ENCODE measurements at regions not wholly inside any gene's neighbourhood (a gene's known extent, or its start where the extent isn't known, plus 50 kb on each side); places are given as distances from the start of the nearest gene placed in this dataset.
"Not testable (repeated sequence)": the region's sequence is repeated elsewhere in the genome, so short reads cannot be mapped to it uniquely, and the experiment has no call there.

DNA sequence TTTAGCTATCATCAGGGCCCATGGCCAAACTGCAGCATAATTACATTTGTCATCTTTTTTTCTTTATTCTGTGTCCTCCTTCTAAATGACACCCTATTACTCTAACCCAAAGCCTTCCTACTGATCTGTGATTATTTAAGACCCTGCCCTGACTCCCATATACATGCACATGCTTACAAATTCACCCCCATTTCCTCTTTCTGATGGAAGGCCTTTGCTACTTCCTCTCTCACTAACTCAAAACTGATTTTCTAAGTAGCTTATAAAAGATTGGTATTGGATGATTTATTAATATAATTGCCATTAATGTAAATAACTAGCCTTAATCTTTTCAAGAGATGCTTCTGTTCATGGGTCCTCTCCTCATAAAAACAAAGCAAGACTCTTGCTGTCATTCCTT lies 179.2 kb downstream of the EDEM1 start:
- no peak for TF ChIP-seq EZH2phosphoT487 (conservative IDR thresholded peaks at IDR 0.05; ENCODE audit: low read length)
- TF ChIP-seq, protein P1, sequence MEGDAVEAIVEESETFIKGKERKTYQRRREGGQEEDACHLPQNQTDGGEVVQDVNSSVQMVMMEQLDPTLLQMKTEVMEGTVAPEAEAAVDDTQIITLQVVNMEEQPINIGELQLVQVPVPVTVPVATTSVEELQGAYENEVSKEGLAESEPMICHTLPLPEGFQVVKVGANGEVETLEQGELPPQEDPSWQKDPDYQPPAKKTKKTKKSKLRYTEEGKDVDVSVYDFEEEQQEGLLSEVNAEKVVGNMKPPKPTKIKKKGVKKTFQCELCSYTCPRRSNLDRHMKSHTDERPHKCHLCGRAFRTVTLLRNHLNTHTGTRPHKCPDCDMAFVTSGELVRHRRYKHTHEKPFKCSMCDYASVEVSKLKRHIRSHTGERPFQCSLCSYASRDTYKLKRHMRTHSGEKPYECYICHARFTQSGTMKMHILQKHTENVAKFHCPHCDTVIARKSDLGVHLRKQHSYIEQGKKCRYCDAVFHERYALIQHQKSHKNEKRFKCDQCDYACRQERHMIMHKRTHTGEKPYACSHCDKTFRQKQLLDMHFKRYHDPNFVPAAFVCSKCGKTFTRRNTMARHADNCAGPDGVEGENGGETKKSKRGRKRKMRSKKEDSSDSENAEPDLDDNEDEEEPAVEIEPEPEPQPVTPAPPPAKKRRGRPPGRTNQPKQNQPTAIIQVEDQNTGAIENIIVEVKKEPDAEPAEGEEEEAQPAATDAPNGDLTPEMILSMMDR (IDR thresholded peaks at IDR 0.05; ENCODE audit: insufficient read depth, low read length, poor library complexity, severe bottlenecking): no peak
- Histone ChIP-seq H3K79me2 (ENCODE audit: insufficient read depth, low read length) (no peaks in the 10 kb centered on the region), H3K27ac (ENCODE audit: low read depth, low read length) (no peak overlapping the region), H3K27me3 (ENCODE audit: low read length) (no peaks in the 10 kb centered on the region), H3K9me3 (ENCODE audit: insufficient read depth, low read length) (no peaks in the 10 kb centered on the region), H3K36me3 (ENCODE audit: low read length) (no peaks in the 10 kb centered on the region), H3F3A (ENCODE audit: insufficient read depth) (no peaks in the 10 kb centered on the region), H3K4me3 (ENCODE audit: insufficient read depth, low read length, poor library complexity, severe bottlenecking) (no peak overlapping the region), H3K9ac (ENCODE audit: low read length) (no peak overlapping the region), H3K4me2 (ENCODE audit: low read depth, low read length, poor library complexity, severe bottlenecking) (no peak overlapping the region), H4K20me1 (ENCODE audit: low read depth, low read length) (no peaks in the 10 kb centered on the region), H3K9me2 (replicated peaks; ENCODE audit: insufficient read depth, low read length) (no peaks in the 10 kb centered on the region), H2AFZ (ENCODE audit: low read depth, low read length, severe bottlenecking) (no peak overlapping the region)

- H3K27ac ChIP-seq (ENCODE audit: low read depth, low read length); H3K9ac ChIP-seq (ENCODE audit: low read length); H3K36me3 ChIP-seq (ENCODE audit: low read length); H4K20me1 ChIP-seq (ENCODE audit: low read depth, low read length); H3K27me3 ChIP-seq (ENCODE audit: low read length); H3K79me2 ChIP-seq (ENCODE audit: insufficient read depth, low read length); H3F3A ChIP-seq (ENCODE audit: insufficient read depth); H3K4me3 ChIP-seq (ENCODE audit: insufficient read depth, low read length, poor library complexity, severe bottlenecking); H2AFZ ChIP-seq (ENCODE audit: low read depth, low read length, severe bottlenecking); H3K4me2 ChIP-seq (ENCODE audit: low read depth, low read length, poor library complexity, severe bottlenecking); H3K9me3 ChIP-seq (ENCODE audit: insufficient read depth, low read length); H3K9me2 ChIP-seq (replicated peaks; ENCODE audit: insufficient read depth, low read length): not testable (repeated sequence)
Measured at GRCh38 chr3:5371555-5371954, 184.0 kb downstream of the EDEM1 start.

DNA sequence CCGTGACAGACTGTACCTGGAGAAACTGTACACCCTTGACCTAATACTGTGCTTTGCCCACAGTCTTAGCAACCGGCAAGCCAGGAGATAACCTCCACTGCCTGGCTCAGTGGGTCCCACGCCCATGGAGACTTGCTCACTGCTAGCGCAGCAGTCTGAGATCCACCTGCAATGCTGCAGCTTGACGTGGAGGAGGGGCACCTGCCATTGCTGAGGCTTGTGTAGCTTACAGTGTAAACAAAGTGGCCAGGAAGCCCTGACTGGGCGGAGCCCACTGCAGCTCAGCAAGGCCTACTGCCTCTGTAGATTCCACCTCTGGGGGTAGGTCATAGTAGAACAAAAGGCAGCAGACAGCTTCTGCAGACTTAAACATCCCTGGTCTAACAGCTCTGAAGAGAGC lies 189.3 kb downstream of the EDEM1 start:
- Histone ChIP-seq H3K79me2 (ENCODE audit: insufficient read depth, low read length) (no peaks in the 10 kb centered on the region), H4K20me1 (ENCODE audit: low read depth, low read length) (no peaks in the 10 kb centered on the region), H3K27ac (ENCODE audit: low read depth, low read length) (no peak overlapping the region), H3K36me3 (ENCODE audit: low read length) (no peaks in the 10 kb centered on the region), H3K9me2 (replicated peaks; ENCODE audit: insufficient read depth, low read length) (no peaks in the 10 kb centered on the region), H3K9me3 (ENCODE audit: insufficient read depth, low read length) (no peaks in the 10 kb centered on the region), H2AFZ (ENCODE audit: low read depth, low read length, severe bottlenecking) (no peak overlapping the region), H3K9ac (ENCODE audit: low read length) (no peak overlapping the region), H3K4me2 (ENCODE audit: low read depth, low read length, poor library complexity, severe bottlenecking) (no peak overlapping the region), H3F3A (ENCODE audit: insufficient read depth) (no peaks in the 10 kb centered on the region), H3K27me3 (ENCODE audit: low read length) (no peaks in the 10 kb centered on the region), H3K4me3 (ENCODE audit: insufficient read depth, low read length, poor library complexity, severe bottlenecking) (no peak overlapping the region)
- no peak for TF ChIP-seq EZH2phosphoT487 (conservative IDR thresholded peaks at IDR 0.05; ENCODE audit: low read length)
- TF ChIP-seq, protein P1 (IDR thresholded peaks at IDR 0.05; ENCODE audit: insufficient read depth, low read length, poor library complexity, severe bottlenecking): no peak

DNA sequence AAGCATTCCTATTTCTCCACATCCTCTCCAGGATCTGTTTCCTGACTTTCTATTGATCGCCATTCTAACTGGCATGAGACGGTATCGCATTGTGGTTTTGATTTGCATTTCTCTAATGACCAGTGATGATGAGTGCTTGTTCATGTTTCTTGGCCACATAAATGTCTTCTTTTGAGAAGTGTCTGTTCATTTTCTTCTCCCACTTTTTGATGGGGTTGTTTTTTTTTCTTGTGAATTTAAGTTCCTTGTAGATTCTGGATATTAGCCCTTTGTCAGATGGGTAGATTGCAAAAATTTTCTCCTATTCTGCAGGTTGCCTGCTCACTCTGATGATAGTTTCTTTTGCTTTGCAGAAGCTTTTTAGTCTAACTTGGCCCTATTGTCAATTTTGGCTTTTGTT lies 191.8 kb downstream of the EDEM1 start:
- H3K9me2 ChIP-seq (replicated peaks; ENCODE audit: insufficient read depth, low read length); H3K27me3 ChIP-seq (ENCODE audit: low read length): not testable (repeated sequence)

GRCh38 chr3:5383486-5384263 lies 196.2 kb downstream of the EDEM1 start:
- not testable (repeated sequence) for H3K9ac ChIP-seq (ENCODE audit: low read length); H3K4me2 ChIP-seq (ENCODE audit: low read depth, low read length, poor library complexity, severe bottlenecking)

More for the DNA sequence above, 191.8 kb downstream of the EDEM1 start:
- not testable (repeated sequence) for H3K9me3 ChIP-seq (ENCODE audit: insufficient read depth, low read length); H3K27ac ChIP-seq (ENCODE audit: low read depth, low read length); H3K9ac ChIP-seq (ENCODE audit: low read length); H4K20me1 ChIP-seq (ENCODE audit: low read depth, low read length); H3F3A ChIP-seq (ENCODE audit: insufficient read depth); H3K79me2 ChIP-seq (ENCODE audit: insufficient read depth, low read length); H3K36me3 ChIP-seq (ENCODE audit: low read length); H2AFZ ChIP-seq (ENCODE audit: low read depth, low read length, severe bottlenecking); H3K4me3 ChIP-seq (ENCODE audit: insufficient read depth, low read length, poor library complexity, severe bottlenecking); H3K4me2 ChIP-seq (ENCODE audit: low read depth, low read length, poor library complexity, severe bottlenecking)

More at GRCh38 chr3:5383486-5384263, 196.2 kb downstream of the EDEM1 start:
- not testable (repeated sequence) for H2AFZ ChIP-seq (ENCODE audit: low read depth, low read length, severe bottlenecking); H3K36me3 ChIP-seq (ENCODE audit: low read length); H3K4me3 ChIP-seq (ENCODE audit: insufficient read depth, low read length, poor library complexity, severe bottlenecking); H3K27me3 ChIP-seq (ENCODE audit: low read length); H3K9me3 ChIP-seq (ENCODE audit: insufficient read depth, low read length); H3F3A ChIP-seq (ENCODE audit: insufficient read depth); H3K27ac ChIP-seq (ENCODE audit: low read depth, low read length); H4K20me1 ChIP-seq (ENCODE audit: low read depth, low read length); H3K9me2 ChIP-seq (replicated peaks; ENCODE audit: insufficient read depth, low read length); H3K79me2 ChIP-seq (ENCODE audit: insufficient read depth, low read length)
